NCI-H82 (cell line): ENCODE measurements at regions not wholly inside any gene's neighbourhood (a gene's known extent, or its start where the extent isn't known, plus 50 kb on each side); places are given as distances from the start of the nearest gene placed in this dataset.

ENCODE experiments used
- DNase-seq: peaks from one replicate; lab custom pipeline; 2025; lab: John Stamatoyannopoulos, UW

- DNase-seq: no peak
Measured at GRCh38 chr2:28694364-28694763, 57.3 kb upstream of the PPP1CB start.

GRCh38 chr2:28695245-28695647 lies 56.4 kb upstream of the PPP1CB start:
- DNase-seq: peak; percentile 86

- no peak for DNase-seq
Measured at GRCh38 chr2:28696261-28696660, 55.4 kb upstream of the PPP1CB start.

- DNase-seq: peak; percentile 14
Measured at GRCh38 chr2:28697602-28698149, 54.0 kb upstream of the PPP1CB start.

GRCh38 chr2:28698545-28698944 lies 53.1 kb upstream of the PPP1CB start:
- no peak for DNase-seq
